ENCODE measurements at regions not wholly inside any gene's neighbourhood (a gene's known extent, or its start where the extent isn't known, plus 50 kb on each side); places are given as distances from the start of the nearest gene placed in this dataset.

- H3K27ac ChIP-seq, result no peak overlapping the region
- TF ChIP-seq CTCF (IDR thresholded peaks at IDR 0.05), result no peak
- TF ChIP-seq ZFX (IDR thresholded peaks at IDR 0.05; ENCODE audit: borderline replicate concordance), result no peak
Measured at GRCh38 chr3:24588629-24589512, 94.2 kb upstream of the THRB start.

GRCh38 chr3:24589513-24589851 lies 94.8 kb upstream of the THRB start:
- TF ChIP-seq ZFX (IDR thresholded peaks at IDR 0.05; ENCODE audit: borderline replicate concordance) (no peak), CTCF (IDR thresholded peaks at IDR 0.05) (no peak)
- H3K27ac ChIP-seq, result no peak overlapping the region

- H3K27ac ChIP-seq, result no peak overlapping the region
- TF ChIP-seq ZFX (IDR thresholded peaks at IDR 0.05; ENCODE audit: borderline replicate concordance) (no peak), CTCF (IDR thresholded peaks at IDR 0.05) (no peak)
Measured at GRCh38 chr3:24589931-24590880, 95.6 kb upstream of the THRB start.

GRCh38 chr3:24591191-24591590 lies 96.5 kb upstream of the THRB start:
- no peak for TF ChIP-seq CTCF (IDR thresholded peaks at IDR 0.05)

GRCh38 chr3:24591661-24592555 lies 97.3 kb upstream of the THRB start:
- no peak overlapping the region for H3K27ac ChIP-seq

More at GRCh38 chr3:24591191-24591590, 96.5 kb upstream of the THRB start:
- H3K27ac ChIP-seq, result no peak overlapping the region

GRCh38 chr3:24594161-24594560 lies 99.5 kb upstream of the THRB start:
- no peak for TF ChIP-seq ZFX (IDR thresholded peaks at IDR 0.05; ENCODE audit: borderline replicate concordance)
- TF ChIP-seq CTCF (IDR thresholded peaks at IDR 0.05), result no peak
- H3K27ac ChIP-seq, result no peak overlapping the region

More at GRCh38 chr3:24591661-24592555, 97.3 kb upstream of the THRB start:
- TF ChIP-seq ZFX (IDR thresholded peaks at IDR 0.05; ENCODE audit: borderline replicate concordance), result no peak
- no peak for TF ChIP-seq CTCF (IDR thresholded peaks at IDR 0.05)
